Gastrocnemius medialis (tissue), 4 donors: ENCODE measurements at regions not wholly inside any gene's neighbourhood (a gene's known extent, or its start where the extent isn't known, plus 50 kb on each side); places are given as distances from the start of the nearest gene placed in this dataset.

Source experiments
- ATAC-seq, 2 donors: fragments of 150-250 bp; one replicate each; pipeline ENCODE4 v1.9.1; 2016
- DNase-seq, 2 donors: peaks; one replicate each; pipeline ENCODE4 v3.0.0-alpha.2; 2019
- H3K27ac ChIP-seq, 4 donors: fragments of 200-600 bp; sonication (generic); 1 replicate in 1 of 4; 2 replicates in 3 of 4; pipeline ENCODE4 v1.5.1; 2016 to 2018; ENCODE audit warnings: mild to moderate bottlenecking in 2 of 4, moderate library complexity in 1 of 4
- H3K27me3 ChIP-seq, 3 donors: fragments of 200-600 bp; sonication (generic) in 2 of 3; 1 replicate in 1 of 3; 2 replicates in 2 of 3; pipeline versions ENCODE4 v1.5.1 to v1.6.0; 2016 to 2019; ENCODE audit warnings: mild to moderate bottlenecking in 1 of 3, moderate library complexity in 1 of 3
- H3K36me3 ChIP-seq, 2 donors: fragments of 200-600 bp; sonication (generic) in 1 of 2; one replicate each; pipeline ENCODE4 v1.5.1; 2017 to 2018
- H3K4me1 ChIP-seq, 2 donors: fragments of 200-600 bp; sonication (generic) in 1 of 2; one replicate each; pipeline ENCODE4 v1.5.1; 2016 to 2017; ENCODE audit warnings: mild to moderate bottlenecking in 2 of 2
- H3K4me3 ChIP-seq, 4 donors: fragments of 200-600 bp; sonication (generic) in 3 of 4; 1 replicate in 1 of 4; 2 replicates in 3 of 4; pipeline ENCODE4 v1.5.1; 2016 to 2019; ENCODE audit warnings: mild to moderate bottlenecking in 2 of 4
- H3K9me3 ChIP-seq, 3 donors: fragments of 200-600 bp; sonication (generic) in 2 of 3; 1 replicate in 1 of 3; 2 replicates in 2 of 3; pipeline ENCODE4 v1.5.1; 2016 to 2019
- CTCF ChIP-seq, 5 experiments: fragments of 450-650 bp in 3 of 5; fragments of 200-600 bp in 2 of 5; sonication (generic) in 2 of 5; IDR thresholded peaks in 4 of 5; conservative IDR thresholded peaks in 1 of 5; 1 replicate in 4 of 5; 2 replicates in 1 of 5; pipeline ENCODE4 v1.5.1; 2016 to 2019; ENCODE audit warnings: antibody characterized with exemption in 5 of 5, mild to moderate bottlenecking in 3 of 5, moderate library complexity in 3 of 5
- POLR2A ChIP-seq, 2 donors: fragments of 450-650 bp; IDR thresholded peaks; one replicate each; pipeline ENCODE4 v1.6.1; 2017; ENCODE audit warnings: antibody characterized with exemption in 2 of 2, mild to moderate bottlenecking in 2 of 2, moderate library complexity in 2 of 2
- in situ Hi-C, 4 donors: fragments of 200-750 bp; cut with MboI; loops; one replicate each; pipeline versions ENCODE4 v1.15.0 to v1.8.0; 2017; ENCODE audit warnings: low sequenced_read_pairs in 4 of 4
- intact Hi-C: fragments of 100-400 bp; cut with DNase I; formaldehyde crosslinking; loops from one replicate; pipeline ENCODE4 v1.15.1; 2023; ENCODE audit warnings: low total_unique reads

GRCh38 chr2:11925295-11926066 is 179.0 kb downstream of the LPIN1 start:
- no peak for DNase-seq
- H3K27me3 ChIP-seq, result no peaks in the 10 kb centered on the region
- H3K4me1 ChIP-seq, result no peaks in the 10 kb centered on the region
- H3K36me3 ChIP-seq, result no peaks in the 10 kb centered on the region
- H3K27ac ChIP-seq, result no peak overlapping the region
- TF ChIP-seq CTCF (IDR thresholded peaks at IDR 0.05 in 4 of 5, conservative IDR thresholded peaks at IDR 0.05 in 1 of 5) (no peak), POLR2A (IDR thresholded peaks at IDR 0.05) (no peak)
- H3K9me3 ChIP-seq, result no peaks in the 10 kb centered on the region
- no peak overlapping the region for H3K4me3 ChIP-seq
- no peak for ATAC-seq
- in situ Hi-C loops (no loop called here), intact Hi-C loops (no loop called here)

- no peak overlapping the region for H3K27ac ChIP-seq
- TF ChIP-seq POLR2A (IDR thresholded peaks at IDR 0.05), result no peak
- no peak for TF ChIP-seq CTCF (IDR thresholded peaks at IDR 0.05 in 4 of 5, conservative IDR thresholded peaks at IDR 0.05 in 1 of 5)
- no peaks in the 10 kb centered on the region for H3K9me3 ChIP-seq
- DNase-seq (no peak), ATAC-seq (no peak)
- H3K27me3 ChIP-seq, result no peaks in the 10 kb centered on the region
- intact Hi-C loops (no loop called here), in situ Hi-C loops (no loop called here)
- no peaks in the 10 kb centered on the region for H3K4me1 ChIP-seq
- H3K4me3 ChIP-seq, result no peak overlapping the region
- H3K36me3 ChIP-seq, result no peaks in the 10 kb centered on the region
These were observed 183.9 kb downstream of the LPIN1 start for GRCh38 chr2:11930211-11930761.

- intact Hi-C loops, result no loop called here
These were observed 185.6 kb downstream of the LPIN1 start for GRCh38 chr2:11932048-11932512.

GRCh38 chr2:11932962-11933361 is 186.5 kb downstream of the LPIN1 start:
- in situ Hi-C loops, result no loop called here
- intact Hi-C loops, result no loop called here
- Histone ChIP-seq H3K4me3 (no peak overlapping the region), H3K4me1 (no peaks in the 10 kb centered on the region), H3K27me3 (no peaks in the 10 kb centered on the region), H3K27ac (no peak overlapping the region), H3K36me3 (no peaks in the 10 kb centered on the region), H3K9me3 (no peaks in the 10 kb centered on the region)
- no peak for ATAC-seq
- TF ChIP-seq CTCF (IDR thresholded peaks at IDR 0.05 in 4 of 5, conservative IDR thresholded peaks at IDR 0.05 in 1 of 5) (no peak), POLR2A (IDR thresholded peaks at IDR 0.05) (no peak)
- no peak for DNase-seq

More at GRCh38 chr2:11932048-11932512, 185.6 kb downstream of the LPIN1 start:
- Histone ChIP-seq H3K27me3 (no peaks in the 10 kb centered on the region), H3K27ac (no peak overlapping the region), H3K36me3 (no peaks in the 10 kb centered on the region), H3K4me3 (no peak overlapping the region), H3K4me1 (no peaks in the 10 kb centered on the region), H3K9me3 (no peaks in the 10 kb centered on the region)
- in situ Hi-C loops, result no loop called here
- DNase-seq (no peak), ATAC-seq (no peak)
- no peak for TF ChIP-seq POLR2A (IDR thresholded peaks at IDR 0.05)
- no peak for TF ChIP-seq CTCF (IDR thresholded peaks at IDR 0.05 in 4 of 5, conservative IDR thresholded peaks at IDR 0.05 in 1 of 5)
